A673 (cell line): ENCODE measurements at regions not wholly inside any gene's neighbourhood (a gene's known extent, or its start where the extent isn't known, plus 50 kb on each side); places are given as distances from the start of the nearest gene placed in this dataset.

Source experiments
- BruUV-seq: library from RNA; stranded (reverse); fragments of 400-500 nt; replicated peaks from 2 replicates; lab custom pipeline; 2021; lab: Mats Ljungman, UMichigan
- CTCF ChIA-PET: fragments of 300-600 bp; sonication (Branson Sonifier 250); formaldehyde crosslinking; loops from one replicate; lab custom pipeline; 2022; ENCODE audit warnings: antibody characterized with exemption; lab: Charles Lee
- POLR2A ChIA-PET: fragments of 300-600 bp; sonication (Branson Sonifier 250); formaldehyde crosslinking; loops from one replicate; lab custom pipeline; 2022; ENCODE audit warnings: antibody characterized with exemption; ENCODE audit not compliant: low non-redundant PET; lab: Charles Lee
- DNase-seq: peaks from one replicate; pipeline ENCODE4 v3.0.0-alpha.2; 2015; ENCODE audit warnings: low spot score
- H3K27ac ChIP-seq: fragments of 200-600 bp; sonication (generic); 2 replicates; pipeline ENCODE4 v1.5.1; 2016; ENCODE audit warnings: mixed run types, low read depth, mild to moderate bottlenecking, mixed read lengths, antibody characterized with exemption, low read length; ENCODE audit not compliant: poor library complexity, severe bottlenecking
- H3K27me3 ChIP-seq: fragments of 200-600 bp; sonication (generic); replicated peaks from 2 replicates; pipeline ENCODE4 v1.6.1; 2017; ENCODE audit warnings: mixed run types, low read depth, mild to moderate bottlenecking, mixed read lengths, antibody characterized with exemption, low read length; ENCODE audit not compliant: insufficient read depth, poor library complexity
- H3K36me3 ChIP-seq: fragments of 200-600 bp; sonication (generic); 2 replicates; pipeline ENCODE4 v1.6.1; 2016; ENCODE audit warnings: mixed run types, mild to moderate bottlenecking, mixed read lengths, antibody characterized with exemption, low read length; ENCODE audit not compliant: insufficient read depth, poor library complexity, severe bottlenecking
- H3K4me1 ChIP-seq: fragments of 200-600 bp; sonication (generic); 2 replicates; pipeline ENCODE4 v1.6.1; 2017; ENCODE audit warnings: mixed run types, mild to moderate bottlenecking, mixed read lengths, antibody characterized with exemption, low read length; ENCODE audit not compliant: insufficient read depth, poor library complexity, severe bottlenecking
- H3K4me3 ChIP-seq: fragments of 200-600 bp; sonication (generic); 2 replicates; pipeline ENCODE4 v1.5.1; 2016; ENCODE audit warnings: low read depth, mixed run types, mild to moderate bottlenecking, mixed read lengths, low read length; ENCODE audit not compliant: poor library complexity, severe bottlenecking
- H3K9me3 ChIP-seq: fragments of 200-600 bp; sonication (generic); 2 replicates; pipeline ENCODE4 v1.6.1; 2016; ENCODE audit warnings: mixed run types, low read depth, mild to moderate bottlenecking, mixed read lengths, antibody characterized with exemption, low read length; ENCODE audit not compliant: poor library complexity, severe bottlenecking
- EZH2 ChIP-seq: fragments of 200-600 bp; sonication (generic); IDR thresholded peaks from 2 replicates; pipeline ENCODE4 v1.6.1; 2017; ENCODE audit warnings: borderline replicate concordance, low read depth, mild to moderate bottlenecking, mixed read lengths, antibody characterized with exemption, low read length; ENCODE audit not compliant: poor library complexity, severe bottlenecking
- intact Hi-C: fragments of 100-400 bp; cut with micrococcal nuclease; formaldehyde crosslinking; loops from one replicate; pipeline ENCODE4 v1.10.0; 2022; ENCODE audit not compliant: unreplicated experiment
- TF ChIP-seq, protein P1 (sequence below): fragments of 300-800, 200-600 bp; sonication (generic); conservative IDR thresholded peaks from 2 replicates; pipeline ENCODE4 v1.5.1; 2017; ENCODE audit warnings: low read depth, mild to moderate bottlenecking, antibody characterized with exemption, low read length, moderate library complexity, mixed read lengths

- H3K27ac ChIP-seq: no peak overlapping the region
- no peak overlapping the region for H3K4me3 ChIP-seq
- CTCF ChIA-PET: no interaction called here
- POLR2A ChIA-PET: no interaction called here
- intact Hi-C loops: no loop called here
- H3K36me3 ChIP-seq: no peaks in the 10 kb centered on the region
- TF ChIP-seq, protein P1, sequence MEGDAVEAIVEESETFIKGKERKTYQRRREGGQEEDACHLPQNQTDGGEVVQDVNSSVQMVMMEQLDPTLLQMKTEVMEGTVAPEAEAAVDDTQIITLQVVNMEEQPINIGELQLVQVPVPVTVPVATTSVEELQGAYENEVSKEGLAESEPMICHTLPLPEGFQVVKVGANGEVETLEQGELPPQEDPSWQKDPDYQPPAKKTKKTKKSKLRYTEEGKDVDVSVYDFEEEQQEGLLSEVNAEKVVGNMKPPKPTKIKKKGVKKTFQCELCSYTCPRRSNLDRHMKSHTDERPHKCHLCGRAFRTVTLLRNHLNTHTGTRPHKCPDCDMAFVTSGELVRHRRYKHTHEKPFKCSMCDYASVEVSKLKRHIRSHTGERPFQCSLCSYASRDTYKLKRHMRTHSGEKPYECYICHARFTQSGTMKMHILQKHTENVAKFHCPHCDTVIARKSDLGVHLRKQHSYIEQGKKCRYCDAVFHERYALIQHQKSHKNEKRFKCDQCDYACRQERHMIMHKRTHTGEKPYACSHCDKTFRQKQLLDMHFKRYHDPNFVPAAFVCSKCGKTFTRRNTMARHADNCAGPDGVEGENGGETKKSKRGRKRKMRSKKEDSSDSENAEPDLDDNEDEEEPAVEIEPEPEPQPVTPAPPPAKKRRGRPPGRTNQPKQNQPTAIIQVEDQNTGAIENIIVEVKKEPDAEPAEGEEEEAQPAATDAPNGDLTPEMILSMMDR: no peak
- no peak for TF ChIP-seq EZH2
- H3K9me3 ChIP-seq: no peaks in the 10 kb centered on the region
- no peaks in the 10 kb centered on the region for H3K27me3 ChIP-seq
- BruUV-seq: no TSS peak
- DNase-seq: no peak
- H3K4me1 ChIP-seq: no peaks in the 10 kb centered on the region
Measured at GRCh38 chr3:106004137-106004681, 135.4 kb upstream of the CBLB start.

DNA sequence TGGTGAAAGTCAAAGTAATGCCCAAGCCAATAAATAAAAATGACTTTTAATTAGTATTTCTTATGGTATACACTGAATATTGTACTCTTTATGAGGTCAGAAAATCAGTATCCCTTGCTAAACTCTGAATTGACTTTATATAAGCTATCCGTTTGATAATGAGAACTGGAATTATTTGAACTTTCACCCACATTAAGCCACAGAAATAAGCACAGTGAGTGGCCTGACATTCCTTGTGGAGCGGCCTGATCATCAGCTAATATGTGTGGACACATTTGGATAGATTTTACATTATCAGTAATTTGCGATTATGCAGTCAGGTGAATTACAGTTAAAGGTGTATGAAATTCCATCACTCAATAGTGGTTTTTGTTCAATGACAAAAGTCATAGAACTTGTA is 136.0 kb upstream of the CBLB start:
- Histone ChIP-seq H3K27ac (no peak overlapping the region), H3K36me3 (no peaks in the 10 kb centered on the region), H3K27me3 (no peaks in the 10 kb centered on the region), H3K4me3 (no peak overlapping the region), H3K9me3 (no peaks in the 10 kb centered on the region), H3K4me1 (no peaks in the 10 kb centered on the region)
- TF ChIP-seq, protein P1: no peak
- TF ChIP-seq EZH2: no peak
- ChIA-PET POLR2A (no interaction called here), CTCF (no interaction called here)
- DNase-seq: no peak
- no TSS peak for BruUV-seq
- intact Hi-C loops: no loop called here

- no peaks in the 10 kb centered on the region for H3K27me3 ChIP-seq
- CTCF ChIA-PET: no interaction called here
- H3K27ac ChIP-seq: no peak overlapping the region
- no peaks in the 10 kb centered on the region for H3K9me3 ChIP-seq
- TF ChIP-seq, protein P1: no peak
- TF ChIP-seq EZH2: no peak
- H3K4me3 ChIP-seq: no peak overlapping the region
- H3K4me1 ChIP-seq: no peaks in the 10 kb centered on the region
- no peaks in the 10 kb centered on the region for H3K36me3 ChIP-seq
- POLR2A ChIA-PET: no interaction called here
- intact Hi-C loops: no loop called here
- no TSS peak for BruUV-seq
- no peak for DNase-seq
Measured at GRCh38 chr3:106006001-106006400, 137.2 kb upstream of the CBLB start.
